ENCODE measurements at regions not wholly inside any gene's neighbourhood (a gene's known extent, or its start where the extent isn't known, plus 50 kb on each side); places are given as distances from the start of the nearest gene placed in this dataset.
A peak's percentile ranks its signal among the peaks of the same experiment; 100 is the strongest.
"Not testable (repeated sequence)": the region's sequence is repeated elsewhere in the genome, so short reads cannot be mapped to it uniquely, and the experiment has no call there.

DNA sequence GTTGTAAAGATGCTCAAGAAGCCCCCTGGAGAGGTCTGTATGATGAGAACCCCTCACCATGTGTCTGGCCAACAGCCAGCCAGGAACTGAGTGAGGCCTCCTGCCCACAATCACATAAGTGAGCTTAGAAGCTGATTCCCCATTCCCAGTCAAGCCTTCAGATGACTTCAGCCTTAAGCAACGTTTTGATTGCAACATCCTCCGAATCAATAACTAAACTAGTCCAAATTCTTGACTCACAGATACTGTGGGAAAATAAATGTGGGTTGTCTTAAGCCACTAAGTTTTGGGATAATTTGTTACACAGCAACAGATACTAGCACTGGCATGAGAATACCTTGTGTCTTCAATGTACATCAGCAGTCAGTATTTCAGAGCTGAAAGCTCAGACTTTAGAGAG is 54.5 kb upstream of the HS3ST4 start:
- DNase-seq, result no peak
- intact Hi-C loops (cut with DNase I), result no loop called here

DNA sequence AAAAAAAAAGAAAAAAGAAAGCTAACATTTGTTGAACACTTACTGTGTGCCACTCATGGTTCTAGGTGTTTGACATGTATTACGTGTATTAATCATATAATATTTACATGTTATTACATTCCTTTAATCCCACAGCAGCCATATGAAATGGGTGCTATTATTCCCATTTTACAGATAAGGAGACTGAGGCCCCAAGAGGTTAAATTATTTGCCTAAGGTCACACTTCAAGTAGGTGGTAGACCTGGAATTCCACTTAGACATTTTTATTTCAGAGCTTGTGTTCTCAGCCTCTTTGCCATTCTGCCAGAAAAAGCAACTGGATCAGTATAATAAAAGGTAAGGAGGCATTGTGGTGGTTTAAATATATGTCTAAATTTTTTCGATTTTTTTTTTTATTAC is 55.1 kb upstream of the HS3ST4 start:
- intact Hi-C loops (cut with DNase I), result no loop called here
- DNase-seq, result no peak

DNA sequence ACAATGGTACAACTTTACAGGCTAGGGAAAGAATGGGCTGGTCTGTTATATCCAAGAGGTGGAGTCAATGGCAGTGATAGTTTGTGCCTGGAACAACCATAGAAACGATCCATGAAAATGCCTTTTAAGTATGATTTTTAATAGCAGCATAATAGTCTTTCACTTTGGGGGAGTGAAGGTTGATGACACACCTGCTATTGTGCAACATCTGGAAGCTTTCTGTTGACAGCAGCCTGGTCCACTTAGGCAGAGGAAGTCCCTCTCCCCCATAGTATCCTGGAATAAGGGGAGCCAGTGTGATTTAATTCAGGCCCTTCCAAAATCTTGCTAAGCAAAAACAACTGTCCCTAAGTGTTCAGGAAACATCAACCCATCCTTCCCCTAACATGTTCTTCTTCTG is 56.3 kb upstream of the HS3ST4 start:
- DNase-seq, result no peak
- intact Hi-C loops (cut with DNase I), result no loop called here

DNA sequence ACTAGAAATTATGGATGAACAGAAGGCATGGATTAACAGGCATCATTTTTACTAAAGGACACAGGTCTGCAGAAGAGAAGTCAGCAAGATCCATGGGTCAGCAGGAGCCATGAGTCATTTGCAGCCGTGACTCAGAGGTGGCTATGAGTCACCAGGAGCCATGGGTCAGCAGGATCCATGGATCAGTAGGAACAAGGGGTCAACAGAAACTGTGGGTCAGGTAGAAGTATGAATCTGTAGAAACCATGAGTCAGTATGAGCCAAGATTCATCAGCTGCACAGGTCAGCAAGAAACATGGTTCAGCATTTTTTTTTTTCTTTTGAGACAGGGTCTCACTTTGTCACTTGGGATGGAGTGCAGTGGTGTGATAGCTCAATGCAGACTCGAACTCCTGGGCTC is 58.2 kb upstream of the HS3ST4 start:
- no peak for DNase-seq
- intact Hi-C loops (cut with DNase I), result no loop called here

DNA sequence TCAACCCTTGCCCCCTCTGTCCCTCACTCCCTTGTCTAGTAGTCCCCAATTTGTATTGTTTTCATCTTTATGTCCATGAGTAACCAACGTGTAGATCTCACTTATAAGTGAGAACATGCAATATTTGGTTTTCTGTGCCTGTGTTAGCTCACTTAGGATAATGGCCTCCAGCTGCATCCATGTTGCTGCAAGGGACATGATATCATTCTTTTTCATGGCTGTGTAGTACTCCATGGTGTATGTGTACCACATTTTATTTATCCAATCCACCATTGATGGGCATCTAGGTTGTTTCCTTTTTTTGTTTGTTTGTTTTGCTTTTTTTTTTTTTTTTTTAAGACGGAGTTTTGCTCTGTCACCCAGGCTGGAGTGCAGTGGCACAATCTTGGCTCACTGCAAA is 63.0 kb upstream of the HS3ST4 start:
- intact Hi-C loops (cut with DNase I), result no loop called here
- no peak for DNase-seq

DNA sequence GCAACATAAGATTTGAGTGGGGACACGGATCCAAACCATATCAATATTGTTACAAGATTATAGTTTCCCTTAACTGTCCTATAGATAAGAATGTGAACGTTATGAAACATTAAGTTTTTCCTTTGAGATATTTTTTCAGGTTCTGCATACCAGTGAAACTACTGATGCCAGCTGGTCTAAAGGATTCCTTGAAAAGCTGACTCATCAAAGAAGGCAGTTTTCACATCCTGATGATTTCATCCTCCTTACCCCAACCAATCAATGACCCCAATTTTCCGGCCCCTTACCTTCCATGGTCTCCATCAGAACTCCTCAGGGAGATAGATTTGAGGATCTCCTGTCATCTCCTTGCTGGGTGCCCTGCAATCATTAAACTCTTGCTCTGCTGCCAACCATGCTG is 64.1 kb upstream of the HS3ST4 start:
- intact Hi-C loops (cut with DNase I), result no loop called here
- no peak for DNase-seq

DNA sequence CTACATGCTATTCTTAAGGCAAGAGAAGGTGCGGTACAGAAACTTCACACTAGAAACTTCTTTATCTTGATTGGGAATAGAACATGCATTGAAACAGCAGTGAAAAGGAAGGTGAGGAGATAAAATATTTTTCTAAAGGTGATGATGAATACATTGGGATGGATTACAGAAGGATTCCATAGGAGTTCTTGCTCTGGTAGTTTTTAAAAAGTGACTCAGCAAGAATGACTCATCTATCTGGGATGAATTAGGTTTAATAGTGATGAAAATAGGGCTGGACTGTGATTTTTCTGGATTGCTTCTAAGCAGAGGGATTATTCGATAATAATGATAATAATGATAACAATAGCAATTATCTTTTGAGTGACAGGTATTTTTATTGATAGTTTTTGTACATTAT is 65.6 kb upstream of the HS3ST4 start:
- DNase-seq, result no peak
- intact Hi-C loops (cut with DNase I), result no loop called here

DNA sequence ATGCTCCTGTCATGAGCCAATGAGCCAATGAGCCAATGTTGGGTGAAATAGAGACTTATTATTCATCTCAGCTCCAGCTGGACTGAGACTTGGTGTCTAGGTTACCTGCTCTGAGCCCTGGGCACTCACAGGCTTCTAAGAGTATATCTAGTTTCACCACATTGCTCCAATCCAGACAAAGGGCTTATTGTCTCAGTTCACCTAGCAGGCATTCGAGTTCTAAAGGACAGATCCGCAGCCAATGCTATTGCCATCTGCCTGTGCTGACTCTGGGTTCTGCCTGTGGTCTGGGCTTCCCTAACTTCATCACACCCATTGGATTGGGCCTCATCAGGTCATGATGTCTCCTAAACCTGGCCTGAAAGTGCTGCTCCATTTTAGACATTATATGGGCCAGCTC is 66.1 kb upstream of the HS3ST4 start:
- intact Hi-C loops (cut with DNase I), result no loop called here
- DNase-seq, result no peak

DNA sequence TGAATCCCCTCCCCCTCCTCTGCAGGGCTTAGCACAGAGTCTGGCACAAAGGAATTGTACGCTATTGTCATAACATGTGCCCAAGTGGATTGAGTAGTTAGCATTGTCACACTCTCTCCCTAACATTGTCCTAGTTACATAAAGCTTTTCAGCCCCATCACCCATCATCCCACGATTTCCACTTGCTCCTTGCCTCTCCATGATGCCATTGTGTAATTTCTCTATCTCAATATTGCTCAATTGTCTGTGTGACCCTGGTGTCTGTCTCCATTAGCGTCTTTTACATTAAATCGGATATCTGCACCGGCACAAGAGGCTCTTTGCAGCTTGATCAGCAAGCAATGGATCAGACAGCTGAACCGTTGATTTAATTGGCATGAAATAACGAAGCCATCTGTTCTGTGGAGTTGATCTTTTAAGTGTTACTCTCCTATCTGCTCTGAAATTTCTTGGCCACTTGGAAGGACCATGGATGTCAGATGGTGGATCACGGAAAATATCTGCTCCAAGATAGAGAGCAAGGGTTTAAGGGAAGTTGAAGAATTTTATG is 77.0 kb upstream of the HS3ST4 start:
- DNase-seq, result no peak
- intact Hi-C loops (cut with DNase I), result no loop called here

DNA sequence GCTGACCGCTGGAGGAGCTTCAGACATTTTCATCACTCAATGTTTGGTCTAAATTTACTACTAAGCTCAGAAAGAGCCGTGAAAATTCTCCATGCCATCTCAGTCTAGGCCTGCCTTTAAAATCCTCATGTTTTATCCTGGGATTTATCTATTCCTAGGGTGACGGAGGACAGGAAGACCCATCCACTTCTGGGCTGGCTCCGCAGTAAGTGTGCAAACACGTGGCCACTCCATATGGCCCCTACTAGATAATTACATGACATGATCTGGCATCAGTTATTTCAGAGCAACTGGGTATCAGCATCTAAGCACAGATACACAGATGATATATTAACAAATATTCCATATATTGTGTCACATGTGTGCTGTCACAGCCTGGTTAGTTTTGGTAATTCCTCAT is 77.8 kb upstream of the HS3ST4 start:
- DNase-seq, result no peak
- intact Hi-C loops (cut with DNase I), result no loop called here

DNA sequence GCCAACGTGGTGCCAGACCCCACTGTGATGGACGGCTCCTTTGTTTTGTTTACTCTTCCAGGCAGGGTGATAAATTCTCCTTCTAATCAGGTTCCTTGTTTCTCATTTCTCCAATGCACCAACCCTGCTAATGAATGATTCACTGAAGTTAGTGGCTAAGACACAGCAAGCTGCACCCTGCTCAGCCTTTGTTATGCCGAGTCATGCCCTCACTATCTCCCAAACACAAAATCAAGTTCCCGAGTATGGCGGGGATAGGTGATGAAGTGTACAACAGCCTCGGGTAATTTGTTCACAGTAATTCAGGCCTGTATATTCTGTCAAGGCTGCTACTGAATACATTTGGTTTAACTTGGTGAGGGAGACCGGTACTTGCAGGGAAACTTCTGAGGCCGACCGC is 83.8 kb upstream of the HS3ST4 start:
- DNase-seq, result no peak
- intact Hi-C loops (cut with DNase I), result no loop called here

DNA sequence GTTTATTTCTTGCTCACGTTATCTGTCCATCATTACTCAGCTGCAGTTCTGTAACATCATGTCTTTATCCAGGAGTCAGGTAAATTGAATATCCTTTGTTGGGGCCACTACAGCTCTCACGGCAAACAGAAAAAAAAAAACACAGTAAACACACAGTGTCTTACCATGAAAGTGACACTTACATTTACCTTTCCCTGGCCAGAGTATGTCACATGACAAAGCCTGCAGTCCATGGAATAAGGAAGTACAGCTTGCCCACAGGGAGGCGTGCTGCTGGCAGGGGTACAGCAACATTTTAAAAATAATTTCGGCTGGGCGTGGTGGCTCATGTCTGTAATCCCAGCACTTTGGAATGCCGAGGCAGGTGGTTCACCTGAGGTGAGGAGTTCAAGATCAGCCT is 85.7 kb upstream of the HS3ST4 start:
- DNase-seq, result no peak
- intact Hi-C loops (cut with DNase I), result no loop called here

DNA sequence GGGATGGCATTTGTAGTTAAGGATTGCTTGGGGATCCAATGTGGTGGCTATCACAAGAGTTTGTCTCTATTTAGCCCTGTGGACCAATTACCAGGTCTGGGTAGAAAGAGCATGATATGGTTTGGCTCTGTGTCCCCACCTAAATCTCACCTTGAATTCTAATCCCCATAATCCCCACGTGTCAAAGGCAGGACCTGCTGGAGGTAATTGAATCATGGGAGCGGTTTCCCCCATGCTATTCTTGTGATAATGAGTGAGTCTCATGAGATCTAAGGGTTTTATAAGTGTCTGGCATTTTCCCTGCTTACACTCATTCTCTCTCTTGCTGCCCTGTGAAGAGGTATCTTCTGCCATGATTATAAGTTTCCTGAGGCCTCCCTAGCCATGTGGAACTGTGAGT is 86.4 kb upstream of the HS3ST4 start:
- intact Hi-C loops (cut with DNase I), result no loop called here
- no peak for DNase-seq

DNA sequence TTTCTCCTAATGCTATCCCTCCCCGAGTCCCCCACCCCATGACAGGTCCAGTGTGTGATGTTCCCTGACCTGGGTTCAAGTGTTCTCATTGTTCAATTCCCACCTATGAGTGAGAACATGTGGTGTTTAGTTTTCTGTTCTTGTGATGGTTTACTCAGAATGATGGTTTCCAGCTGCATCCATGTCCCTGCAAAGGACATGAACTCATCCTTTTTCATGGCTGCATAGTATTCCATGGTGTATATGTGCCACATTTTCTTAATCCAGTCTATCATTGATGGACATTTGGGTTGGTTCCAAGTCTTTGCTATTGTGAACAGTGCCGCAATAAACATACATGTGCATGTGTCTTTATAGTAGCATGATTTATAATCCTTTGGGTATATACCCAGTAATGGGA is 90.5 kb upstream of the HS3ST4 start:
- intact Hi-C loops (cut with DNase I); DNase-seq: not testable (repeated sequence)

DNA sequence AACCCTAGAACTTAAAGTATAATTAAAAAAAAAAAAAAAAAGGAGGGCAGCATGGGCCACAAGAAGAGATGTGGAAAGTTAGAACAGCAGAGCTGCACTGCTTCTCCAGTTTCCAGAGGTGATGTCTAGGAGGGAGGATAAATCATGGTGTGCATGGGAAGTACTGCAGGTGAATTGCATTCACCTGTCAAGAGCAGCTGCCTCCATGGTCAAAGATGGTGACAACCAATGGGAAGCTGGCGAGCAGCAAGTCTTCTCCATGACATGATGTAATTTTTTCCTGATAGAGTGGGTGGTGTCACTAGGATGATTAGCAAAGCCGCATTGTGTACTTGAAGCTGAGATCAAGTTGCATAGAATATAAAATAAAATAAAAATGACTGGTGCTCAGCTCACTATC is 95.6 kb upstream of the HS3ST4 start:
- intact Hi-C loops (cut with DNase I), result no loop called here
- DNase-seq, result no peak

DNA sequence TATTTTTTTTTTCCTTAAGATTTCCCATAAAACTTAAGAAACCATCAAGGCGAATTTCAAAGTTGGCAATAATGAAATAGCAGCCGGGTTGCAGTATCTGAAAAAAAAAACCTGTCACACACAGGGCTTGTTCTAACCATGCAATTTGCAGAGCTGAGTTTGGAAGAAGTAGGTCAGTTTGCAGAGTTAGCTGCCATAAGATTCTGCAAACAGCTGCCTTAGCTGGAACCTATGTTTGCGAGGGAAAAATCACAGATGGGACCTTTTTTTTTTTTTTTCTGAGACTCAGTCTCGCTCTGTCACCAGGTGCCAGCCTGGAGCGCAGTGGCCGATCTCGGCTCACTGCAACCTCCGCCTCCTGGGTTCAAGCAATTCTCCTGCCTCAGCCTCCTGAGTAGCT is 98.5 kb upstream of the HS3ST4 start:
- peak in 2 of 42 donors; percentile 3 to 9 for DNase-seq
- intact Hi-C loops (cut with DNase I), result no loop called here

DNA sequence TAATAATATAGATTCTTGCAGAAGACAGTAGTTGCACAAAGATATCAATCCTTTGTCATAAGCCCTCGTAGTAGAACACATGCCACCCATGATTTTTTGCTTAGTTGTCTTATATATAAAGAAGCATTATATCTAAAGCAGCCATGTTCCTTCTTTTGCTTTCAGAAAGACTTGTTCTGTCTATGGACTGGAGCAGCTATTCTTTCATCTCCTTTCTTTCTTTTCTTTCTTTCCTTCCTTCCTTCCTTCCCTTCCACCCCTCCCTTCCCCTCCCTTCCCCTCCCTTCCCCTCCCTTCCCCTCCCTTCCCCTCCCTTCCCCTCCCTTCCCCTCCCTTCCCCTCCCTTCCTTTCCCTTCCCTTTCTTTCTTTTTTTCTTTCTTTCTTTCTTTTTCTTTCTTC is 104.0 kb upstream of the HS3ST4 start:
- intact Hi-C loops (cut with DNase I), result no loop called here
- DNase-seq, result no peak

DNA sequence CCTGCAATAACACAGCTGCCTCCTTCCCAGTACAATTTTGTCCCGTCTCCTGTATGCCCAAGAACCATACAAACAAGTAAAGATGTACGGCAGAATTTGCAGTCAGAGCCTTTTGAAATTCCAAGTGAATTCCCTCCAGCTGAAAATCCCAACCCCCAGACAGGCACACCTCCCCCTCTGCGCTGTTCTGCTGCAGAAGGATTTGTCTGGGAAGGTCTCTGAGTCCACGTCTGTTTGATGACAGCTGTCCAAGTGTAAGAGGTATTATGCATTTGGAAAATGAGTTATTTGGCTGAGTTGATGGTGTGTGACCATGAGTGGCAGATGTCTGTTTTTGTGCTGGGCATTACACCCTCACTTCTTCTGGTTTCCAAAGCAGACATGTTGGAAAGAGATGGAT is 104.9 kb upstream of the HS3ST4 start:
- no peak for DNase-seq
- intact Hi-C loops (cut with DNase I), result no loop called here

DNA sequence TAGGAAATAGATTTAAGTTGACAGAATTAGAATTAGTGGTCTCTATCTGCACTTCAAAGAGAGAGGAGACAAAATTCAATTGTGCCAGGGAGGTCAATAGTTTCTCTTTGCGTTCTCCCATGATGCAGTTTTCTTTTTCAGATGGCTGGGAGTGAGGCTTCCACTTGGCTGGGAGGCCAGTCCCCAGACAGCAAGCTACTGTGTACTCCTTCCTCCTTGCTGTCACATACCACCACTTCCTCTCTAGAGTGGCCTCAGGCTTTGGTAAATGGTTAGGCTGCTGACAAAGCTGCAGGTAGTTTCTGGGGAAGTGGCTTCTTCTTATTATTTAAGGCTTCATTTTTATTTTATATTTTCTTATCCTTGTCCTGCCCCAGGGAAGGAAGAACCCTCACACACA is 106.2 kb upstream of the HS3ST4 start:
- intact Hi-C loops (cut with DNase I), result no loop called here
- no peak for DNase-seq

DNA sequence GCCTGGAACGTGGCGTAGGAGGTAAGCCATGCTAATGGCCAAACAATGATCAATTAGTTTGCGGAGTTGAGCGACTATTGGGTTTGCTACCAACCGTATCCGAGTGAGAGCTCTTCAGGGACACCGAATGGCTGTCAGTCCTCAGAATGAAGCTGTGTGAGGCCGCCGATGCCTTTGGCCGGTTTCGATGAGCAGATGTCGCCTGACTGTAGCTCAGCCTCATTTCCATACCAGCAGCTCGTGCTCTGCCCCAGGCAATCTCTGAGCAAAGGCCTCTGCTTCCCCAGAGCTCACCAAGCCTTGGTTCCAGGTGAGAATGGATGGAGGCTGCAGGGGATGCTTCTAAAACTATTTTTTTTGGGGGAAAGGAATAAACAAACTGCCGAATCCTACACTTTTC is 111.7 kb upstream of the HS3ST4 start:
- DNase-seq, result no peak
- intact Hi-C loops (cut with DNase I), result no loop called here

DNA sequence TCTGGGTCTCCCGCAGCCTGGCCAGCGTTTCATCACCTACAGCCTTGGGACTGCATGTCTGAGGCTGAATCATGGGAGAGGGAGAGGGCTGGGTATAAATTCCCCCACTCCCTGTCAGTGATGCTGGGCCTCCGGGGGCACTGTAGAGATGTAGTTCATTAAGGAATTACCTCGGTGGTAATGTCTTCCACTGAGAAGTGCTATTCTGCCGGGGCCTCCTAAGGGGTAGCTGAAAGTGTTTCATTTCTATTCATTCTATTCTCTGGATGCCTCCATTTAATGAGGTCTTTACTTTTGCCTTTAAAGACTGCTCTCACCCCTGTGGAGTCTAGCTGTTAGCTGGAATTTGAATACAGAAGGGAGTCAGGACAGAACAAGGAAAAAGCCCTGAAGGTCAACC is 116.4 kb upstream of the HS3ST4 start:
- intact Hi-C loops (cut with DNase I), result no loop called here
- DNase-seq, result no peak

DNA sequence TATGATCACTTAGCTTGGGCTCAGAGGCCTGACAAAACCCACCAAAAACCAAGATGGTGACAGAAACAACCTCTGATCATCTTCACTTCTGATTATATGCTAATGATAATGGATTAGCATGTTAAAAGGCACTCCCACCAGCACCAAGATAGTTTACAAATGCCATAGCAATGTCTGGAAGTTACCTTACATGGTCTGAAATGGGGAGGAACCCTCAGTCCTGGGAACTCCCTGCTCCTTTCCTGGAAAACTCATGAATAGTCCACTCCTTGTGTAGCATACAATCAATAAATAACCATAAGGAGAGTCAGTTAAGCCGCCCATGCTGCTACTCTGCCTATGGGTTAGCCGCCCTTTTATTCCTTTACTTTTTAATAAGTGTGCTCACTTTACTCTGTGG is 120.0 kb upstream of the HS3ST4 start:
- intact Hi-C loops (cut with DNase I), result no loop called here
- DNase-seq, result no peak
